WI38 (cell line): ENCODE measurements at regions not wholly inside any gene's neighbourhood (a gene's known extent, or its start where the extent isn't known, plus 50 kb on each side); places are given as distances from the start of the nearest gene placed in this dataset.

Experiments
- H3K4me3 ChIP-seq: 2 replicates; pipeline ENCODE4 v1.5.1; 2011; ENCODE audit warnings: low read depth, mild to moderate bottlenecking, control low read depth, low read length
- TF ChIP-seq, protein P1 (sequence below): IDR thresholded peaks from 2 replicates; pipeline ENCODE4 v1.5.1; 2012; ENCODE audit warnings: low read depth, mild to moderate bottlenecking, control low read depth, low read length

- no peak overlapping the region for H3K4me3 ChIP-seq
- TF ChIP-seq, protein P1, sequence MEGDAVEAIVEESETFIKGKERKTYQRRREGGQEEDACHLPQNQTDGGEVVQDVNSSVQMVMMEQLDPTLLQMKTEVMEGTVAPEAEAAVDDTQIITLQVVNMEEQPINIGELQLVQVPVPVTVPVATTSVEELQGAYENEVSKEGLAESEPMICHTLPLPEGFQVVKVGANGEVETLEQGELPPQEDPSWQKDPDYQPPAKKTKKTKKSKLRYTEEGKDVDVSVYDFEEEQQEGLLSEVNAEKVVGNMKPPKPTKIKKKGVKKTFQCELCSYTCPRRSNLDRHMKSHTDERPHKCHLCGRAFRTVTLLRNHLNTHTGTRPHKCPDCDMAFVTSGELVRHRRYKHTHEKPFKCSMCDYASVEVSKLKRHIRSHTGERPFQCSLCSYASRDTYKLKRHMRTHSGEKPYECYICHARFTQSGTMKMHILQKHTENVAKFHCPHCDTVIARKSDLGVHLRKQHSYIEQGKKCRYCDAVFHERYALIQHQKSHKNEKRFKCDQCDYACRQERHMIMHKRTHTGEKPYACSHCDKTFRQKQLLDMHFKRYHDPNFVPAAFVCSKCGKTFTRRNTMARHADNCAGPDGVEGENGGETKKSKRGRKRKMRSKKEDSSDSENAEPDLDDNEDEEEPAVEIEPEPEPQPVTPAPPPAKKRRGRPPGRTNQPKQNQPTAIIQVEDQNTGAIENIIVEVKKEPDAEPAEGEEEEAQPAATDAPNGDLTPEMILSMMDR = no peak
Observed at GRCh38 chr10:10552948-10553347, 464.7 kb upstream of the CELF2 start.

- H3K4me3 ChIP-seq = no peak overlapping the region
- TF ChIP-seq, protein P1 = no peak
Observed at GRCh38 chr10:10564081-10564794, 453.4 kb upstream of the CELF2 start.

- no peak overlapping the region for H3K4me3 ChIP-seq
- TF ChIP-seq, protein P1 = no peak
Observed at GRCh38 chr10:10576937-10577336, 440.7 kb upstream of the CELF2 start.

GRCh38 chr10:10579709-10580108, 438.0 kb upstream of the CELF2 start:
- TF ChIP-seq, protein P1 = no peak
- H3K4me3 ChIP-seq = no peak overlapping the region

DNA sequence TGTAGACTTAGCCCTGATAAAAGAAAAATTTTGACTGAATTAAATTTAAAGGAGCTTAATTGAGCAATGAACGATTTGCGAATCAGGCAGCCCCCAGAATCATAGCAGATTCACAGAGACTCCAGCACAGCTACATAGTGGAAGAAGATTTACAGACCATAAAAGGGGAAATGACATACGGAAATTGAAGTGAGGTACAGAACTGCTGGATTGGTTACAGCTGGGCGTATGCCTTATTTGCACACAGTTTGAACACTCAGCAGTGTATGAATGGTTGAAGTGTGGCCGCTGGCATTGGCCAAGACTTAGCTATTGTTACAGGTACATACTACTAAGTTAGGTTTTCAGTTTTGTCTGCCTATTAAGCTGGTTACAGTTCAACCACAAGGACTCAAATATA, 433.5 kb upstream of the CELF2 start:
- TF ChIP-seq, protein P1 = no peak
- H3K4me3 ChIP-seq = no peak overlapping the region

DNA sequence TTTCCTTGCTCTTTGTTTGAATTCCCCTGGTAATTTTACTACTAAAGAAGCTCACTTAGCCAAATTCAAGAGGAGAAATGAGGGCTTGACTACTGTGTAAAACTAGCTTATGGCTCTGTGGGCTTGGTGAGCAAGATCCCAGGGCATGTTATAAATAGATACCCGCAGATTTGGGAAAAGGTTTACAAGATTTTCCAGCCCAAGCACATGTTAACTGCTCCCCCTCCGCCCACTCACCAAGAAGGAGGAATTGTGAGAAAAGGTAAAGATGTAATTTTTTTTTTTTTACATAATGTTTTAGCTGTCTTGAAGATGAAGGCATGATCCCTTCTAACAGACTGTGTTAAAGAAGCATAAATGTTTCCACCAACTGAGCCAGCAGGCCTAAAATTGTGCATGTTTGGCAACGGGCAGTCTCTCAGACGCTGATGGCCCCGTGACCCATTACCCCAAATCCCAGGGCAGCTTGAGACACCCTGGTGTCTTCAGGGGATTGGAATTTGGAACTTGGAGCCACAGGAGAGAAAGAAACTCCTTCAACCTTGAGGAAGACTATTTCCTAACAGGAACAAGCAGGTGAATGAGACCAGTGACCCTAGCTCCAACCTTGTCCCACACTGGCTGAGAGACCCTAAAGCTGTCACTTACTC, 429.8 kb upstream of the CELF2 start:
- H3K4me3 ChIP-seq = no peak overlapping the region
- TF ChIP-seq, protein P1 = no peak

DNA sequence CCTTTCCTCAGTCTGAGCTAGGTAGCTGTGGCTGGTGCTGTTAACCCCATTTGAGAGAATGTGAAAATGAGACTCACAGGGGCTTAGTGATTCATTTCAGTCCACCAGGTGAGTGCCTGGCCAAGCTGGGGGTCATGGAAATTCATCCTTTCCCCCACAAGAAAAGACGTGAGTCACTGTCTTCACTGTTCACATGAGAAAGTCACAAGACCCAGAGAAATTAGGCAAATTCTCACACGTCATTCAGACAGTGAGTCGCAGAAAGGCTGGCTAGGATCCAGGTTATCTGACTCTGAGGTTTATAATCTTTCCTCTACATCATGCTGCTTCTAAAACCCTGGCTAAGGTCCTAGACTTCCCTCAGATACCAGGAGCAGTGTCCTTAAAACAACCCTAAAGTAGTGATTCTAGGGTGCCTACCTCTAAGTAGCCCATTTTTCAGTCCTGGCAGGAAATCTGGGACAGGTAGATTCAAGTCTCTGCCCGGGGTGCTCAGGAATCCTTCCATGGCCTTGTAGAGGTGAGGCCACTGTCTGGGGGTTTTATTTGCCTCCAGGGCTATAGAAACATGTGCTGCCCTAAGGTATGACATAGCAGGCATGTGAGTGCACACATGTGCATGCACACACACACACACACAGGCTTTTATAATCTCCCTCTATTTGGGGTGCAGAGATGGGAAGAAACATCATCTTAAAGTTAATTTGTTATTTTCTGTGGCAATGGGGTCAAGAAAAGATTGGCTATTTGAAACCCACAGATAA, 427.9 kb upstream of the CELF2 start:
- H3K4me3 ChIP-seq = no peak overlapping the region
- TF ChIP-seq, protein P1 = no peak
